HG02981 (cell line): ENCODE measurements at regions not wholly inside any gene's neighbourhood (a gene's known extent, or its start where the extent isn't known, plus 50 kb on each side); places are given as distances from the start of the nearest gene placed in this dataset.

Experiments
- ATAC-seq: cut with Tn5 transposase; IDR thresholded peaks from one replicate; pipeline ENCODE4 v1.9.1; 2021; ENCODE audit warnings: mild to moderate bottlenecking, moderate library complexity; ENCODE audit not compliant: unreplicated experiment

GRCh38 chr2:13576406-13577036 is 859.8 kb downstream of the TRIB2 start:
- ATAC-seq: no peak

GRCh38 chr2:13578547-13578946 is 861.8 kb downstream of the TRIB2 start:
- no peak for ATAC-seq

- no peak for ATAC-seq
Observed at GRCh38 chr2:13581471-13581870, 864.7 kb downstream of the TRIB2 start.

- ATAC-seq: no peak
Observed at GRCh38 chr2:13583609-13584008, 866.9 kb downstream of the TRIB2 start.

- ATAC-seq: no peak
Observed at GRCh38 chr2:13584020-13584419, 867.3 kb downstream of the TRIB2 start.

- no peak for ATAC-seq
Observed at GRCh38 chr2:13585732-13586131, 869.0 kb downstream of the TRIB2 start.

- no peak for ATAC-seq
Observed at GRCh38 chr2:13596233-13596632, 879.5 kb downstream of the TRIB2 start.

- ATAC-seq: no peak
Observed at GRCh38 chr2:13597176-13597575, 880.4 kb downstream of the TRIB2 start.

GRCh38 chr2:13601506-13601905 is 884.8 kb downstream of the TRIB2 start:
- no peak for ATAC-seq

GRCh38 chr2:13604951-13605661 is 888.4 kb downstream of the TRIB2 start:
- ATAC-seq: no peak

GRCh38 chr2:13607139-13607538 is 890.4 kb downstream of the TRIB2 start:
- peak; percentile 77 for ATAC-seq

GRCh38 chr2:13611939-13612338 is 895.2 kb downstream of the TRIB2 start:
- ATAC-seq: no peak

GRCh38 chr2:13616059-13616458 is 899.3 kb downstream of the TRIB2 start:
- no peak for ATAC-seq

GRCh38 chr2:13616616-13617015 is 899.9 kb downstream of the TRIB2 start:
- ATAC-seq: no peak

- ATAC-seq: no peak
Observed at GRCh38 chr2:13628122-13628521, 911.4 kb downstream of the TRIB2 start.

- ATAC-seq: no peak
Observed at GRCh38 chr2:13638181-13638580, 921.4 kb downstream of the TRIB2 start.

GRCh38 chr2:13649918-13650317 is 933.2 kb downstream of the TRIB2 start:
- ATAC-seq: no peak

- no peak for ATAC-seq
Observed at GRCh38 chr2:13650586-13651180, 933.9 kb downstream of the TRIB2 start.

GRCh38 chr2:13651684-13652131 is 935.0 kb downstream of the TRIB2 start:
- ATAC-seq: peak; percentile 75

GRCh38 chr2:13652531-13653313 is 936.0 kb downstream of the TRIB2 start:
- ATAC-seq: peak; percentile 46

GRCh38 chr2:13654416-13654815 is 937.7 kb downstream of the TRIB2 start:
- no peak for ATAC-seq
